ENCODE measurements at regions not wholly inside any gene's neighbourhood (a gene's known extent, or its start where the extent isn't known, plus 50 kb on each side); places are given as distances from the start of the nearest gene placed in this dataset.

- Histone ChIP-seq H3K9ac (ENCODE audit: insufficient read depth, low read length, poor library complexity, severe bottlenecking) (no peak overlapping the region), H3K9me3 (replicated peaks in 1 of 2; ENCODE audit: control insufficient read depth in 1 of 2, insufficient read depth in 1 of 2, low read length in 2 of 2) (no peaks in the 10 kb centered on the region), H3K27ac (ENCODE audit: low read depth in 1 of 2, low read length in 2 of 2) (no peak overlapping the region), H4K20me1 (ENCODE audit: insufficient read depth, low read length) (no peaks in the 10 kb centered on the region), H3K36me3 (replicated peaks in 1 of 2; ENCODE audit: control insufficient read depth in 1 of 2, insufficient read depth in 2 of 2, low read length in 2 of 2) (no peaks in the 10 kb centered on the region), H3K27me3 (ENCODE audit: control insufficient read depth in 2 of 2, insufficient read depth in 2 of 2, low read length in 2 of 2) (no peaks in the 10 kb centered on the region), H2AFZ (ENCODE audit: insufficient read depth, low read depth, low read length, poor library complexity, severe bottlenecking) (no peak overlapping the region), H3K4me3 (replicated peaks in 1 of 3; ENCODE audit: low read depth in 2 of 3, low read length in 3 of 3) (no peak overlapping the region), H3K79me2 (ENCODE audit: insufficient read depth, low read length) (no peaks in the 10 kb centered on the region), H3K4me1 (ENCODE audit: control insufficient read depth in 1 of 2, insufficient read depth in 2 of 2, low read length in 2 of 2) (no peaks in the 10 kb centered on the region), H3K4me2 (replicated peaks; ENCODE audit: extremely low read depth, low read length, poor library complexity, severe bottlenecking) (no peak overlapping the region)
- TF ChIP-seq CTCF (IDR thresholded peaks at IDR 0.05) = no peak
- Mint-ChIP-seq H3K4me1 (peaks cover 4% of the 10 kb centered on the region), H3K27ac (no peak overlapping the region), H3K4me3 (no peak overlapping the region), H3K27me3 (ENCODE audit: low read depth in 3 of 3) (peaks cover 0 to 4% (median 0%) of the 10 kb centered on the region in 3 donors), H3K9me3 (peaks cover 0 to 11% (median 6%) of the 10 kb centered on the region in 7 donors), H3K36me3 (no peaks in the 10 kb centered on the region)
- DNase-seq = no peak
- whole genome bisulfite sequencing (ENCODE audit: insufficient coverage) = 100% methylated on average over 2 of the region's 4 CpGs
- intact Hi-C loops (cut with micrococcal nuclease) = no loop called here
These were observed 64.7 kb downstream of the EOMES start for GRCh38 chr3:27657404-27657803.

GRCh38 chr3:27656790-27657189 lies 65.3 kb downstream of the EOMES start:
- H3K4me3 Mint-ChIP-seq = no peak overlapping the region
- no CpG with 5 or more reads among the region's 1 CpG for WGBS (ENCODE audit: insufficient coverage)
- no peak overlapping the region for H3K27ac ChIP-seq (ENCODE audit: low read depth in 1 of 2, low read length in 2 of 2)

More at GRCh38 chr3:27656790-27657189, 65.3 kb downstream of the EOMES start:
- no peaks in the 10 kb centered on the region for H3K27me3 ChIP-seq (ENCODE audit: control insufficient read depth in 2 of 2, insufficient read depth in 2 of 2, low read length in 2 of 2)
- H3K4me3 ChIP-seq (replicated peaks in 1 of 3; ENCODE audit: low read depth in 2 of 3, low read length in 3 of 3) = no peak overlapping the region
- H2AFZ ChIP-seq (ENCODE audit: insufficient read depth, low read depth, low read length, poor library complexity, severe bottlenecking) = no peak overlapping the region
- H3K9me3 ChIP-seq (replicated peaks in 1 of 2; ENCODE audit: control insufficient read depth in 1 of 2, insufficient read depth in 1 of 2, low read length in 2 of 2) = no peaks in the 10 kb centered on the region
- no peaks in the 10 kb centered on the region for H3K36me3 Mint-ChIP-seq
- H3K4me1 Mint-ChIP-seq = peaks cover 3% of the 10 kb centered on the region
- H3K9ac ChIP-seq (ENCODE audit: insufficient read depth, low read length, poor library complexity, severe bottlenecking) = no peak overlapping the region
- no peak overlapping the region for H3K27ac Mint-ChIP-seq
- H3K36me3 ChIP-seq (replicated peaks in 1 of 2; ENCODE audit: control insufficient read depth in 1 of 2, insufficient read depth in 2 of 2, low read length in 2 of 2) = no peaks in the 10 kb centered on the region
- H3K27me3 Mint-ChIP-seq (ENCODE audit: low read depth in 3 of 3) = peaks cover 0 to 3% (median 0%) of the 10 kb centered on the region in 3 donors
- no peaks in the 10 kb centered on the region for H3K79me2 ChIP-seq (ENCODE audit: insufficient read depth, low read length)
- TF ChIP-seq CTCF (IDR thresholded peaks at IDR 0.05) = no peak
- no peak for DNase-seq
- H4K20me1 ChIP-seq (ENCODE audit: insufficient read depth, low read length) = no peaks in the 10 kb centered on the region
- no peaks in the 10 kb centered on the region for H3K4me1 ChIP-seq (ENCODE audit: control insufficient read depth in 1 of 2, insufficient read depth in 2 of 2, low read length in 2 of 2)
- H3K9me3 Mint-ChIP-seq = peaks cover 0 to 5% (median 1%) of the 10 kb centered on the region in 7 donors
- H3K4me2 ChIP-seq (replicated peaks; ENCODE audit: extremely low read depth, low read length, poor library complexity, severe bottlenecking) = no peak overlapping the region
- intact Hi-C loops (cut with micrococcal nuclease) = no loop called here
